ENCODE measurements at regions not wholly inside any gene's neighbourhood (a gene's known extent, or its start where the extent isn't known, plus 50 kb on each side); places are given as distances from the start of the nearest gene placed in this dataset.

DNA sequence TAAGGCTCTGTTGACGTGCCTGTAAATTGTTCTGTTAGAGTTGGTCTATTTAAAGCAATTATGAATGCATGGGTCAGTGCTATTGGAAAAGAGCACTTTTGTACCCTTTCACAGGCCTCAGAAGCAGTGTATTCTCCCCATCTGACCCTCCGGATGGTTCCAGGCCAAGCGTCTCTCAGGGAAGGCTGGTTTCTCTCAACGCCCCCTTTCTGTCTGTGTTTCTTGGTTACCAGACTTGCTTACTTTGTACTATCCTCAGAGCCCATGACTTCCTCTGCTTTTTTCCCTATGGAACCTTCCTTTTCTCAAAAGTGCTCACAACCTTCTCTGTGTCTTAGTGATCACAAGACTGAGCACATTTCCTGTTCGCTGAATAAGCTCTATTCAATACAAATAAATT is 559.3 kb upstream of the ZFP42 start:
- TF ChIP-seq, protein P1, sequence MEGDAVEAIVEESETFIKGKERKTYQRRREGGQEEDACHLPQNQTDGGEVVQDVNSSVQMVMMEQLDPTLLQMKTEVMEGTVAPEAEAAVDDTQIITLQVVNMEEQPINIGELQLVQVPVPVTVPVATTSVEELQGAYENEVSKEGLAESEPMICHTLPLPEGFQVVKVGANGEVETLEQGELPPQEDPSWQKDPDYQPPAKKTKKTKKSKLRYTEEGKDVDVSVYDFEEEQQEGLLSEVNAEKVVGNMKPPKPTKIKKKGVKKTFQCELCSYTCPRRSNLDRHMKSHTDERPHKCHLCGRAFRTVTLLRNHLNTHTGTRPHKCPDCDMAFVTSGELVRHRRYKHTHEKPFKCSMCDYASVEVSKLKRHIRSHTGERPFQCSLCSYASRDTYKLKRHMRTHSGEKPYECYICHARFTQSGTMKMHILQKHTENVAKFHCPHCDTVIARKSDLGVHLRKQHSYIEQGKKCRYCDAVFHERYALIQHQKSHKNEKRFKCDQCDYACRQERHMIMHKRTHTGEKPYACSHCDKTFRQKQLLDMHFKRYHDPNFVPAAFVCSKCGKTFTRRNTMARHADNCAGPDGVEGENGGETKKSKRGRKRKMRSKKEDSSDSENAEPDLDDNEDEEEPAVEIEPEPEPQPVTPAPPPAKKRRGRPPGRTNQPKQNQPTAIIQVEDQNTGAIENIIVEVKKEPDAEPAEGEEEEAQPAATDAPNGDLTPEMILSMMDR (IDR thresholded peaks at IDR 0.05; ENCODE audit: insufficient read depth, low read depth, low read length, missing control alignments): no peak
- DNase-seq (ENCODE audit: low read depth): no peak
- H3K4me3 ChIP-seq (ENCODE audit: low read length): no peak overlapping the region

GRCh38 chr4:187444061-187444460 is 551.5 kb upstream of the ZFP42 start:
- peak; percentile 13 for DNase-seq (ENCODE audit: low read depth)
- TF ChIP-seq, protein P1 (IDR thresholded peaks at IDR 0.05; ENCODE audit: insufficient read depth, low read depth, low read length, missing control alignments): no peak
- no peak overlapping the region for H3K4me3 ChIP-seq (ENCODE audit: low read length)

GRCh38 chr4:187449702-187450101 is 545.9 kb upstream of the ZFP42 start:
- no peak for DNase-seq (ENCODE audit: low read depth)
- TF ChIP-seq, protein P1 (IDR thresholded peaks at IDR 0.05; ENCODE audit: insufficient read depth, low read depth, low read length, missing control alignments): no peak
- H3K4me3 ChIP-seq (ENCODE audit: low read length): no peak overlapping the region

DNA sequence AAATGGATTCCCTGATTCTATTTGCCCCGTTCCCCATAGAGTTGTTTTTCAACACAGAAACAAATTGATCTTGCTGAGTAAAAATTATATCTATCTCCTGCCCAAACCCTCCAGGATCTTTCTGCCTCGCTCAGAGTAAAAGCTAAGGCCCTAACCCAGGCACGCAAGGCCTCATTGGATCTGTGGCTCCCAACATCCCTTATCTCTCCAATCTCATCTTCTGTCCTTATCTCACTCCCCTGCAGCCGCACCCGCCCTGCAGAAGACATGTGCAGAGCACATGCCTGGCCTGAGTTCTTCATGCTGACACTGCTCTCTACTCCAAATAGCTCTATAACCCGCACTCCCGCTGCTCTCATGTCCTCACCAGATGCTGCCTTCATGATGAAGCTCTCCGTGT is 543.8 kb upstream of the ZFP42 start:
- no peak for DNase-seq (ENCODE audit: low read depth)
- no peak overlapping the region for H3K4me3 ChIP-seq (ENCODE audit: low read length)
- TF ChIP-seq, protein P1 (IDR thresholded peaks at IDR 0.05; ENCODE audit: insufficient read depth, low read depth, low read length, missing control alignments): no peak

GRCh38 chr4:187460016-187460415 is 535.6 kb upstream of the ZFP42 start:
- TF ChIP-seq, protein P1 (IDR thresholded peaks at IDR 0.05; ENCODE audit: insufficient read depth, low read depth, low read length, missing control alignments): no peak
- no peak for DNase-seq (ENCODE audit: low read depth)
- H3K4me3 ChIP-seq (ENCODE audit: low read length): no peak overlapping the region

DNA sequence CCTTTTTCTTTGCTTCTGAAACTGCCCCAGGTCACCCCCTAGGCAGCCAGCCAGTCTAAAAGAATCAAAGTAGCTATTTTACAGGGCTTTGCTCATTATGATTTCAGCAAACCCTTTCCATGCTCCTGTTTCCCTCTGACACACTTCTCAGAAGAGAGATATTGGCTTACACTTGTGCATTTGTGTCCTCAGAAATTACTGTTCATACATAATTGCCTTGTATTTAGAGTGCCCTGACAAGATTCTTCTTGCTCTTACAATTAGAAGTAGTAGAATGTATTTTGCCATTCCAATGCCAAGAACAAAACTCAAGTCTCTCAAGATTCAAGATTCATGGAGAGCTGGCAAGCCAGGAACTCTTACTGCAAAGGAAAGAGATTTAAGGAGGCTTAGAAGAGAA is 531.0 kb upstream of the ZFP42 start:
- no peak overlapping the region for H3K4me3 ChIP-seq (ENCODE audit: low read length)
- no peak for DNase-seq (ENCODE audit: low read depth)
- TF ChIP-seq, protein P1 (IDR thresholded peaks at IDR 0.05; ENCODE audit: insufficient read depth, low read depth, low read length, missing control alignments): no peak

DNA sequence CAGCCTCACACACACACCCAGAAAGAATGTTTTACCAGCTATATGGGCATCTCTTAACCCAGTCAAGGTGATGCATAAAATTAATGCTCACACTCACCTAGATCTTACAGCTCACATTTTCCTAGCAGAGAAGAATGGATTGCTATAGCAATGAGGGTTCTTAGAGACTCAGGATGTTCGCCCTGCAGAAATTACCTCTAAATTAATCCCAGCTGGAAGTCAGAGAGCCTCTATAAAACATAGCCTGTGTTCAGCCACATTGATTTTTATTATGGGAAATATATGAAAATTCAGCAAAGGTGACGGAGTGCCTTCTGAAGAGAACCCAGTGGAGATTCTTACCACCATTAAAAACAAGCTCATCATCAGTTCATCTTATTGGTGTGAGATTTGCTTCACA is 528.3 kb upstream of the ZFP42 start:
- TF ChIP-seq, protein P1 (IDR thresholded peaks at IDR 0.05; ENCODE audit: insufficient read depth, low read depth, low read length, missing control alignments): no peak
- no peak for DNase-seq (ENCODE audit: low read depth)
- no peak overlapping the region for H3K4me3 ChIP-seq (ENCODE audit: low read length)
